Left lobe of liver (tissue), 2 donors: ENCODE measurements at regions not wholly inside any gene's neighbourhood (a gene's known extent, or its start where the extent isn't known, plus 50 kb on each side); places are given as distances from the start of the nearest gene placed in this dataset.
"Not testable (repeated sequence)": the region's sequence is repeated elsewhere in the genome, so short reads cannot be mapped to it uniquely, and the experiment has no call there.

Source experiments
- ATAC-seq: fragments of 200-7000 bp; cut with Tn5 transposase; one replicate; pipeline ENCODE4 v1.9.1; 2020; ENCODE audit warnings: mild to moderate bottlenecking, moderate library complexity
- DNase-seq: peaks from one replicate; pipeline ENCODE4 v3.0.0-alpha.2; 2020; ENCODE audit warnings: low spot score
- donor health status: DM: no; HTN: no; CAD: no; lungs with moderate emphysema.
- donor health status: DM: no; HTN: yes; CAD: no.

DNA sequence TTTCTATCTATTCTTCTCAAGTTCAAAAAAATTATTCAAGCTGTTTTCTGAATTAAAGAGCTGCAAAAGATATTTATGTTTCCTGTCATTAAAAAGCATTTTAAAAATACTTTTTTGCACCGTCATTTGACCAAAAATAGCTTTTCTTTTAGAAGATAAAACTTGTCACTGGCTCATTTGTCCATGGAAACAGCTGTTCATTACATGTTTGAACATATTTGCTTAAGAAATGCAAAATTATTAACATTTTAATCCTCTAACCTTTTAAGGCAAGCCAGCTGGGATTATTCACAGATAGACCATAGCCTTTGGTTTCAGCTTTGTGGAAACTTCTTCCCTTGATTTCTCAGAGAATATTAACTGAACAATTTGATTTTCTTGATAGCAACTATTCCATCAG lies 393.9 kb downstream of the TUSC1 start:
- DNase-seq (no peak), ATAC-seq (no peak)

DNA sequence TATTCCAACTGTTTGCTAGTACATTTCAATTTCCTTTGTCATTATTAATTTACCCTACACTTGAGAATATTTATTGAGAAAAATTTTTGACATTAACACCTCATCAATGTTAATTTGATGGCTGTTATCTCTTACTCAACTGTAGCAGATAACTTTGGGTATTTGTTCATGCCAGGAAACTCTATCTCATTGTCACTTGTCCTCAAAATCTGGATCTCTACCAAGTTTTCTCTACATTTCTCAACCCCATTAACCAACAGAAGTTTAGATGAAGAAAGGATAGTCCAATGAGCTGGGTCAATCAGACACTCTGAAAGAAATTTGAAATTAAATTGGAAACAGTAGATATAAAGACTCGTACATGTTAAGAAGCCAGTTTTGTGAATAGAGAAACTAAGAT lies 395.3 kb downstream of the TUSC1 start:
- ATAC-seq (no peak), DNase-seq (no peak)

- no peak for DNase-seq
- no peak for ATAC-seq
Measured at GRCh38 chr9:25261445-25261844, 416.8 kb downstream of the TUSC1 start.

DNA sequence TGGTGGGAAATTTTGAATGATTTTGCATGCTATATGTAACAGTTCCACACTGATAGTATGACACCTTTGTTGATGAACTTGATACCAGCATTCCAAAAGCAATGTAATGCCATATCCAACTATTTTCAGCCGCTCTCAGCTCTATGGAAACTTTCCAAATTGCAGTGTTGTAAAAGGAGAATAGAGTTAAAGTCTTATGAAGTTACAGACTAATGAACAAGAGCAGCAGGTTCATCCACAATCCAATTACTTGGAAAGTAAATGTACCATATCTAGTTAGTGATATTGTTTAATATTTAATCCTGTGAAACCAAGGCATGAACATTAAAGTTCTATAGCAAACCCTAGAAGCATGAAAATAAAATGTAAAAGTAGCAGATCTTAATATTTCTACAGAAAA lies 418.2 kb downstream of the TUSC1 start:
- ATAC-seq: no peak
- no peak for DNase-seq

- no peak for DNase-seq
- ATAC-seq: no peak
Measured at GRCh38 chr9:25255216-25255615, 423.0 kb downstream of the TUSC1 start.

GRCh38 chr9:25254051-25254450 lies 424.2 kb downstream of the TUSC1 start:
- ATAC-seq (no peak), DNase-seq (no peak)

GRCh38 chr9:25241421-25241820 lies 436.8 kb downstream of the TUSC1 start:
- ATAC-seq (no peak), DNase-seq (no peak)

- DNase-seq: no peak
- ATAC-seq: no peak
Measured at GRCh38 chr9:25226901-25227686, 451.1 kb downstream of the TUSC1 start.

DNA sequence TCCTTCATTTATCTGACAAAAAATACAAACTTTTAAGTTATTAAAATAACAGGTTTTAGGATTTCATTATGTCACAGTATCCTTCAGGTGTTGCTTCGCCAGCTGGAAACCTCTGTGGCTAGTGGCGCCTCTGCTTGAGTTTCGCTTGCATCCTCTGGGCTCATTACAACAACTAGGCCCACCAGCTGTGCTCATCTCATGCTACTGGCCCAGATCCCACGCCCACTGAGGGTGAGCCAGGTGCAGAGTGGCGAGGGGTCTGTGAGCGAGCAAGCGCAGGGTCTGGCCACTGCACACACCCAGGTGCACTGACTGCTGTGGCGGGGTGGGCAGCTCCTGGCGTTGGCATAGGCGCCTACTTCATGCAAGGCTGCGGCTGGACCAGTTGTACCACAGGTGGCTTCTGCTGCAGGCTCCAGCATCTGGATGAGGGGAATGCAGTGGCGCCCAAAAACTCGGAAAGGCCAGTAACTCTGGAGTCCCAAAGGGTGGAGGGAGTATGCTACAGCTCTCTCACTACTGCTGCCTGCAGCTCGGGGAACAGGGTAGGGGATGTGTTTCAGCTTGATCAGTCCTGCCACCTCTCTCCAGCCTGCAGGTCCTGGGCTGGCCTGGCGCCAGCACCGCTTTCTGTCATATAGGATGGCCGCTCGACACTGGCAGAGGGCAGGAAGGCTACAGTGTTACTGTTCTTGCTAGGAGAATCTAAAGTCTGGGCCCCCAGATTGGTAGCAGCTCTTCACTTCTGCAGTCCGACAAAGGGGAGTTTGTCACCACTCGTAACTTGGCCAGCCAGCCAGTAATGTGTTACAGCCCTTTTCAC lies 452.1 kb downstream of the TUSC1 start:
- no peak for ATAC-seq
- DNase-seq: no peak

- ATAC-seq (no peak), DNase-seq (no peak)
Measured at GRCh38 chr9:25224996-25225395, 453.2 kb downstream of the TUSC1 start.

DNA sequence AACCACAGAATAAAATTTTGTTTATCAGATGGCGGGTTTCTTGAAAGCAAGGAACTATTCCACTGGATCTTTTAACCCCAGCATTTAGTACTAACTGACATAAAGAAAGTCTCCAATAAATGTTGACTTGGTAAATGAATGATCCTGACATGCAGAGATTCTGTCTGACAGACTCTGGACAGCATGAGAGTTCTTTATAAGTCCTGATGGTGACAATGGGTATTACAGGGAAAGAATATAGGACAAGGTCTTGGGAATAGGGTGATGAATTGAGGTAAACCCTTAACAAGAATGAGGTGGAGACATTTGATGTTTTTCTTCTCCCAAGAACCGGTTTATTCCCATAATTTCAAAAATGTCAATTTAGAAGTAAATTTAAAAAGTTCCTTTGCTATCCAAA lies 453.9 kb downstream of the TUSC1 start:
- no peak for DNase-seq
- no peak for ATAC-seq

DNA sequence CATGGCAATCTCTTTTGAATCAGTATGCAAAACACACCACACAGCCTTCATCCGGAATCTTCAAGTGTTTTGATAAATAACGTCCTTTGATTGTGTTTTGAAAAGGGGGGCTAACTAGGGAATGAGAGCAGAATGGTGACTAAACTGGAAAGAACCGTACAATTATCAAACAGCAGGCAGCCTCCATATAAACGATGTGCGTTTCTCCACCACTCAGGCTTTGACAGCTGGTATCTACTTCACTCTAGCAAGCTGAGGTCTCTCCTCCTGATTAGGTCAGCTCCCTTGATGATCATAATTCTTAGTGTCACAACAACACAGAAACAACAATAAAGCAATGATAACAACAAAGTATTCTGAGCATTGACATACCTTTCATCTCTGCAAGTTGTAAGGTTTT lies 465.9 kb downstream of the TUSC1 start:
- DNase-seq (no peak), ATAC-seq (no peak)

DNA sequence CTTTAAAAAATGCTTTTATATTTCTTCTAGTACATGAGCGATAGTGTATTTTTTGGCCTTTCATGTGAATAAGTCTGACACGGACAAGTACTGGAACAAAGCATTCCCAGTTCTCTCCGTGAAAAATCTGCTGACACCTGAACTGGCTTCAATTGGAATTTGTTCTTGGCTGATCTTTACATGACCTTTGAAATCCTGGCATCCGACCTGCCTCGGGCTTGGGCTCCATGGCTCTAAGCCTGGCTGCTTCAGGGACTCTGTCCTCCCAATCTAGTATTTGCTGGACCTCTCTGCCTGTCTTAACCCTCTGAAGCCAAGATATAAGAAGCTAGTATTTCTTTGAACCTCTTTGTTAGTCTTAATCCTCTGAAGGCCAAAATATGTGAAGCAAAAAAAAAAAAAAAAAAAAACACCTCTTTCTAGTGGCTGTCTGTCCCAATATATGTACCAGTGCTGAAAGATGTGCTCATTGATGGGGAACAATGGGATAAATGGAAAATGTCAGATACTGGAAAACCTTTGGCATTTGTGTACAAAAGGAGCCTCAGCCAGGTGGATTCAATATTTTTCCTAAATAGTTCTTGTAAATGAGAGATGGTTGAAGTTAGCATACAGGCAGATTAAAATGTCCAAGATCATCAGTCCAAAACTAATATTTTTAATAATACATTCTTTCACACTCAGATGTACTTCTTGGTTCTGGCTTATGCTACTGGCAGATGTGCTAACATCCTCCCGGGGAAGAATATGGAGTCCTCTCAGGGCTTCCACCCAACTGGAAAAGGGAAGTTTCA lies 470.6 kb downstream of the TUSC1 start:
- DNase-seq (peak; percentile 84), ATAC-seq (peak; percentile 100)

DNA sequence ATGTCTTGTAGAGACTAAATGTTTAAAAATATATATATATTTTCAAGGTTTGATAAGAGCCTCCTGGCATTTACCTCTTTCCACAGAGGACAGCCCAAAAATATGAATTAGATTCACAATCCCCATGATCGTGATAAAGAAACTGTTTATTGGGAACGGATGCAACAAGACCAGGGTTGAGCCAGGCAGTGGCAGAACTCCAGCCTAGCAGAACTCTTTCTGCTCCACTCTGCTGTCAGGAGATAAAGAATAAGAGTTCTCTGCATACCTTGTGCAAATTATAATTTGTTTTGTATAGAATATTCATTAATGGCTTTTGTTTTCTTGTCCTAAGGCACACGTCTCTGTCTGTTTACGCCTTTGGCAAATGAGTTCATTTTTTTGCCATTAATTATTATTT lies 472.2 kb downstream of the TUSC1 start:
- ATAC-seq (no peak), DNase-seq (no peak)

- no peak for ATAC-seq
- no peak for DNase-seq
Measured at GRCh38 chr9:25205285-25205684, 473.0 kb downstream of the TUSC1 start.

DNA sequence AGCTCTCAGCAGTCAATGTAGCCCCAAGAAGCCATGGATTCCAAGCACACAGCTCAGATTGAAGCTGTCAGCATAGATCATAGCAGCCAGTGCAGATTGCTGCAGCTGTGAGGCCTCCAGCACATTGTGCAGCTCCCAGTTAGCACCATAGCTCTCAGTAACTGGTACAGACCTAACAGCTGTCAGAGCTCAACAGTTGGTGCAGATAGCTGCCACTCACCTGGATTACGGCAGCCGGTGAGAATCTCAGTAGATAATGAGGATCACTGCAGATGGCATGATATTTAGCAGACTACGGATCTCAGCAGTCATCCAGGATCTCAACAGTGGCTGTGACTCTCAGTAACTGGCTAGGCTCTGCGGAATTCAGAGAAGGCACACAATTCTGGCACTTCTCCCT lies 500.4 kb downstream of the TUSC1 start:
- DNase-seq (no peak), ATAC-seq (no peak)

DNA sequence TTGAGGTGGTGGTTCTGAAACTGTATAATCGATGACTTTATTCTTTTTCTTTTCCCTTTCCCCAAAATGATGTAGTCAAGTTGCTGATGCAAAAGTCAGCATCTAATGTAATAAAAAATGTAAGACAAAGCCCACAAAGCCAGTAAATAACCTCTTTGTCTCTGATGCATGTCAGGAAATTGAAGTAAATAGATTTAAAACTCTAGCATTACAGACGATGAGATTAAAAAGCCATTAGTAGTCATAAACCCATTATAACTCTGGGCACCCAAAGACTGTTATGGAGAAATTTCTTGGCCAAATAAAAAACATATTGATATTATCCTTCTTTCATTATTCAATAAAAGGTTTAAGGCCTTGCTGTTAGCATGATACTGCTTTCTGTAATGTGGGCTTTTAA lies 548.7 kb downstream of the TUSC1 start:
- ATAC-seq (no peak), DNase-seq (no peak)

DNA sequence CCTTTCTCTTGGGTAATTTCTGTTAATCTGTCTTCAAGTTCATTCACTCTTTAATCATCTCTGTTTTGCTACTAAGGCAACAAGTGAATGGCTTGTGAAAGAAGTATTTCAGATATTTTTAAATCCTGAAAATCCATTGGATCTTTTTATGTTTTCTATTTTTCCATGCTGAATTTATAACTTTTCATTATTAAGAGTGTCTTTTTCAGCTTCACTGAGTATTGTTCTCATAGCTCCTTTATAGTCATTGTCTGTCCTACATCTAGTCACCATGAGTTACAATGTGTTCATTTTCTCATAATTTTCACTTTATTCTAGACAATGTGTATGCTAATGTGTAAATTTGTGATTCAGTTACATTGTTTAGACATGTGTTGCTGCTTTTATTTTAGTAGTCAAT lies 556.4 kb downstream of the TUSC1 start:
- no peak for ATAC-seq
- DNase-seq: no peak

DNA sequence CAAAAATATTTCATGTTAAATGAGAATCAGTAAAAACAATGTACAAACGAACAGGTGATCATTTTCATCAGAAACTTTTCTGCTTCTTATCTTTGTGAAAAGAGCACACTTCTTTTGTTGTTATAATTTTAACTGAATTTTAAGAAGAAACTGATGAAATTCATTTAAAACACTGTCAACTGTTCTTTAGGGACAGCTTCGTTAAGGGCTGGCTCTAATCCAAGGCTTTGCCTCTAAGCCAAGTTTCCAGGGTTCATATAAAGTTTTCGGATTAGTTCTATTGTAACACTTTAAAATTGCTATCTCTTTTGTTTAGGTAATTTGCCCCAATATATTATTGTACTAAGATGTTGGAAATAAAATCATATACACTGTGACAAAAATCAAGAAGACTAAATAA lies 559.2 kb downstream of the TUSC1 start:
- DNase-seq (no peak), ATAC-seq (no peak)

DNA sequence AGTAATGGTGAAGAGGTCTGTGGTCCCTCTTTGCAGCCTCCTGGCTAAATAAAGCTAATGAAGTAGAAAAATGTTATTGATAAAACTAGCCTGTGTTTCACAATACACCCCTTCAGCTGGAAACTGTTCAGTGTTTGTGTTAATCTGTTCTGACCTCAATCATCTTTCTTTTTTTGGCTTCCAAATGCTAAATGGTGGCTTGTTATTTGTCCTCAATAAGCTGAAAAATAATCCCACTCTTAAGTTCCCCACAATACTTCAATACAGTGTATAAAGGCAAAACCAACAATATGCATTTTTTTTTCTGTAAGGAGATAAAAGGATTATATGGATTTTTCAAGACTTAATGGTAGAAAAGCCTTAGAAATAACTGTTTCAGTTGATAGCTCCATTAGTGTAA lies 560.5 kb downstream of the TUSC1 start:
- no peak for DNase-seq
- no peak for ATAC-seq

- ATAC-seq, DNase-seq: not testable (repeated sequence)
Measured at GRCh38 chr9:25102204-25102603, 556.5 kb upstream of the IZUMO3 start.

DNA sequence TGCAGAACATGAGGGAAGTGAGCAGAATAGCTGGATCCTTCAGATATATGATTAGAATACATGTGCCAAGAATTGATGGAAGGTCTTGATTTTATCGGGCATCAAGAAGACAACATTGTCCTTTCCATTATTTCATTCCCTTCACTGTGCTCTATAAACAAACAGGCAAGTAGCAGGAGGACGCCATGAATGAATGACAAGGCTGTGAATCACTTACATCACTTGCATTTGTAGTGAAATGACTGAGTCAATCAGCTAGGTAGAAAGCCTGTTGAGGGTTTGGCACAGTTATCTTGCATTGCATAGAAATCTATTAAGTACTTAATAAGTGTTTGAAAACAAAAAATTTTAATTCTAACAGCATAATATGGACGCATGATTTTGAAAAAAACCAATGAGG lies 548.8 kb upstream of the IZUMO3 start:
- ATAC-seq: no peak
- no peak for DNase-seq
